ENCODE measurements at regions not wholly inside any gene's neighbourhood (a gene's known extent, or its start where the extent isn't known, plus 50 kb on each side); places are given as distances from the start of the nearest gene placed in this dataset.
A peak's percentile ranks its signal among the peaks of the same experiment; 100 is the strongest.
"Not testable (repeated sequence)": the region's sequence is repeated elsewhere in the genome, so short reads cannot be mapped to it uniquely, and the experiment has no call there.

- H2BK5ac ChIP-seq (ENCODE audit: low read depth, low read length, poor library complexity); H2AFZ ChIP-seq (ENCODE audit: insufficient read depth, low read length, poor library complexity); H4K8ac ChIP-seq (ENCODE audit: low read depth, low read length); DNase-seq; H3K18ac ChIP-seq (ENCODE audit: low read length); H4K12ac ChIP-seq (ENCODE audit: low read depth, low read length); H3K9me3 ChIP-seq (ENCODE audit: insufficient read depth, low read depth, low read length); H4K91ac ChIP-seq (ENCODE audit: low read depth, low read length); H2BK12ac ChIP-seq (ENCODE audit: low read length); H3K4me3 ChIP-seq (ENCODE audit: low read depth, low read length); H3K79me2 ChIP-seq (ENCODE audit: control insufficient read depth, insufficient read depth, low read length, poor library complexity); H3K4me1 ChIP-seq (ENCODE audit: control insufficient read depth in 1 of 2, insufficient read depth in 2 of 2, low read length in 2 of 2); H3K27me3 ChIP-seq (ENCODE audit: insufficient read depth, low read length); H3K4me2 ChIP-seq (ENCODE audit: low read length); H3K79me1 ChIP-seq (ENCODE audit: low read length); H3K36me3 ChIP-seq (ENCODE audit: control insufficient read depth in 1 of 2, insufficient read depth in 2 of 2, low read length in 2 of 2); H2BK120ac ChIP-seq (ENCODE audit: insufficient read depth, low read length, poor library complexity); H2AK5ac ChIP-seq (ENCODE audit: low read length); H3K14ac ChIP-seq (ENCODE audit: low read length); H3K9ac ChIP-seq (ENCODE audit: low read length); H3K23ac ChIP-seq (ENCODE audit: low read length); H3K4ac ChIP-seq (ENCODE audit: low read depth, low read length); H3K27ac ChIP-seq (ENCODE audit: low read depth, low read length): not testable (repeated sequence)
- WGBS (ENCODE audit: extremely low coverage, insufficient coverage, insufficient read length), result no CpG with 5 or more reads among the region's 1 CpG
These were observed 184.9 kb downstream of the SPATA31A6 start for GRCh38 chr9:42368279-42368881.

- H3K9me3 ChIP-seq (ENCODE audit: insufficient read depth, low read depth, low read length); H3K4me1 ChIP-seq (ENCODE audit: control insufficient read depth in 1 of 2, insufficient read depth in 2 of 2, low read length in 2 of 2); H3K27ac ChIP-seq (ENCODE audit: low read depth, low read length); H3K4me3 ChIP-seq (ENCODE audit: low read depth, low read length); H4K12ac ChIP-seq (ENCODE audit: low read depth, low read length); H3K79me2 ChIP-seq (ENCODE audit: control insufficient read depth, insufficient read depth, low read length, poor library complexity); H3K79me1 ChIP-seq (ENCODE audit: low read length); H3K14ac ChIP-seq (ENCODE audit: low read length); H3K9ac ChIP-seq (ENCODE audit: low read length); H3K18ac ChIP-seq (ENCODE audit: low read length); H2BK5ac ChIP-seq (ENCODE audit: low read depth, low read length, poor library complexity); H3K27me3 ChIP-seq (ENCODE audit: insufficient read depth, low read length); H2AK5ac ChIP-seq (ENCODE audit: low read length); H2BK120ac ChIP-seq (ENCODE audit: insufficient read depth, low read length, poor library complexity); H2BK12ac ChIP-seq (ENCODE audit: low read length); DNase-seq; H3K4me2 ChIP-seq (ENCODE audit: low read length); H3K23ac ChIP-seq (ENCODE audit: low read length); H3K36me3 ChIP-seq (ENCODE audit: control insufficient read depth in 1 of 2, insufficient read depth in 2 of 2, low read length in 2 of 2); H3K4ac ChIP-seq (ENCODE audit: low read depth, low read length); H4K91ac ChIP-seq (ENCODE audit: low read depth, low read length); H2AFZ ChIP-seq (ENCODE audit: insufficient read depth, low read length, poor library complexity); H4K8ac ChIP-seq (ENCODE audit: low read depth, low read length): not testable (repeated sequence)
- WGBS (ENCODE audit: extremely low coverage, insufficient coverage, insufficient read length), result no CpG with 5 or more reads among the region's 3 CpGs
These were observed 186.7 kb downstream of the SPATA31A6 start for GRCh38 chr9:42370172-42370571.

- not testable (repeated sequence) for H3K4me2 ChIP-seq (ENCODE audit: low read length); H3K79me2 ChIP-seq (ENCODE audit: control insufficient read depth, insufficient read depth, low read length, poor library complexity); H3K36me3 ChIP-seq (ENCODE audit: control insufficient read depth in 1 of 2, insufficient read depth in 2 of 2, low read length in 2 of 2); H3K79me1 ChIP-seq (ENCODE audit: low read length); H2AFZ ChIP-seq (ENCODE audit: insufficient read depth, low read length, poor library complexity); H3K4me3 ChIP-seq (ENCODE audit: low read depth, low read length); H2BK5ac ChIP-seq (ENCODE audit: low read depth, low read length, poor library complexity); DNase-seq; H3K18ac ChIP-seq (ENCODE audit: low read length); H4K8ac ChIP-seq (ENCODE audit: low read depth, low read length); H2BK120ac ChIP-seq (ENCODE audit: insufficient read depth, low read length, poor library complexity); H3K9me3 ChIP-seq (ENCODE audit: insufficient read depth, low read depth, low read length); H3K23ac ChIP-seq (ENCODE audit: low read length); H3K14ac ChIP-seq (ENCODE audit: low read length); H3K9ac ChIP-seq (ENCODE audit: low read length); H3K4ac ChIP-seq (ENCODE audit: low read depth, low read length); H3K27ac ChIP-seq (ENCODE audit: low read depth, low read length); H4K91ac ChIP-seq (ENCODE audit: low read depth, low read length); H2BK12ac ChIP-seq (ENCODE audit: low read length); H3K27me3 ChIP-seq (ENCODE audit: insufficient read depth, low read length); H4K12ac ChIP-seq (ENCODE audit: low read depth, low read length); H2AK5ac ChIP-seq (ENCODE audit: low read length); H3K4me1 ChIP-seq (ENCODE audit: control insufficient read depth in 1 of 2, insufficient read depth in 2 of 2, low read length in 2 of 2)
- no CpG with 5 or more reads among the region's 1 CpG for WGBS (ENCODE audit: extremely low coverage, insufficient coverage, insufficient read length)
These were observed 188.0 kb downstream of the SPATA31A6 start for GRCh38 chr9:42371417-42371816.

GRCh38 chr9:42377530-42378417 is 194.3 kb downstream of the SPATA31A6 start:
- H3K4me1 ChIP-seq (ENCODE audit: control insufficient read depth in 1 of 2, insufficient read depth in 2 of 2, low read length in 2 of 2); H2BK120ac ChIP-seq (ENCODE audit: insufficient read depth, low read length, poor library complexity); H4K91ac ChIP-seq (ENCODE audit: low read depth, low read length); H3K36me3 ChIP-seq (ENCODE audit: control insufficient read depth in 1 of 2, insufficient read depth in 2 of 2, low read length in 2 of 2); H3K27ac ChIP-seq (ENCODE audit: low read depth, low read length); H2BK5ac ChIP-seq (ENCODE audit: low read depth, low read length, poor library complexity); H3K9ac ChIP-seq (ENCODE audit: low read length); H3K27me3 ChIP-seq (ENCODE audit: insufficient read depth, low read length); H3K9me3 ChIP-seq (ENCODE audit: insufficient read depth, low read depth, low read length); H3K4me3 ChIP-seq (ENCODE audit: low read depth, low read length); H3K23ac ChIP-seq (ENCODE audit: low read length); H3K79me1 ChIP-seq (ENCODE audit: low read length); H4K8ac ChIP-seq (ENCODE audit: low read depth, low read length); H3K14ac ChIP-seq (ENCODE audit: low read length); H2BK12ac ChIP-seq (ENCODE audit: low read length); H3K4ac ChIP-seq (ENCODE audit: low read depth, low read length); H3K79me2 ChIP-seq (ENCODE audit: control insufficient read depth, insufficient read depth, low read length, poor library complexity); H3K18ac ChIP-seq (ENCODE audit: low read length); H2AK5ac ChIP-seq (ENCODE audit: low read length); H2AFZ ChIP-seq (ENCODE audit: insufficient read depth, low read length, poor library complexity); H4K12ac ChIP-seq (ENCODE audit: low read depth, low read length); H3K4me2 ChIP-seq (ENCODE audit: low read length): not testable (repeated sequence)
- peak in 1 of 2 donors; percentile 17 for DNase-seq
- no CpG with 5 or more reads among the region's 23 CpGs for WGBS (ENCODE audit: extremely low coverage, insufficient coverage, insufficient read length)
